Nephron (organoid): ENCODE measurements at regions not wholly inside any gene's neighbourhood (a gene's known extent, or its start where the extent isn't known, plus 50 kb on each side); places are given as distances from the start of the nearest gene placed in this dataset.
"Not testable (repeated sequence)": the region's sequence is repeated elsewhere in the genome, so short reads cannot be mapped to it uniquely, and the experiment has no call there.

Experiments used
- H3K27ac Mint-ChIP-seq, 3 experiments: 2 replicates each; pipeline ENCODE4 v1.8.0; 2020; ENCODE audit warnings: mixed read lengths in 3 of 3, mild to moderate bottlenecking in 2 of 3, moderate library complexity in 1 of 3
- H3K27me3 Mint-ChIP-seq: 2 replicates; pipeline ENCODE4 v1.8.0; 2021; ENCODE audit warnings: low read depth, mild to moderate bottlenecking, moderate library complexity, mixed read lengths
- H3K36me3 Mint-ChIP-seq: 2 replicates; pipeline ENCODE4 v1.8.0; 2020; ENCODE audit warnings: low read depth, mixed read lengths
- H3K4me1 Mint-ChIP-seq: 2 replicates; pipeline ENCODE4 v1.8.0; 2020; ENCODE audit warnings: mixed read lengths
- H3K4me3 Mint-ChIP-seq, 3 experiments: 2 replicates each; pipeline ENCODE4 v1.8.0; 2020; ENCODE audit warnings: mild to moderate bottlenecking in 3 of 3, mixed read lengths in 3 of 3, moderate library complexity in 2 of 3
- H3K9me3 Mint-ChIP-seq: 2 replicates; pipeline ENCODE4 v1.8.0; 2020; ENCODE audit warnings: mixed read lengths
- TF ChIP-seq, protein P1 (sequence below), 3 experiments: fragments of 200-600 bp; sonication (generic); IDR thresholded peaks; one replicate each; pipeline ENCODE4 v1.5.0; 2021; ENCODE audit warnings: antibody characterized with exemption in 3 of 3; ENCODE audit not compliant: unreplicated experiment in 3 of 3

DNA sequence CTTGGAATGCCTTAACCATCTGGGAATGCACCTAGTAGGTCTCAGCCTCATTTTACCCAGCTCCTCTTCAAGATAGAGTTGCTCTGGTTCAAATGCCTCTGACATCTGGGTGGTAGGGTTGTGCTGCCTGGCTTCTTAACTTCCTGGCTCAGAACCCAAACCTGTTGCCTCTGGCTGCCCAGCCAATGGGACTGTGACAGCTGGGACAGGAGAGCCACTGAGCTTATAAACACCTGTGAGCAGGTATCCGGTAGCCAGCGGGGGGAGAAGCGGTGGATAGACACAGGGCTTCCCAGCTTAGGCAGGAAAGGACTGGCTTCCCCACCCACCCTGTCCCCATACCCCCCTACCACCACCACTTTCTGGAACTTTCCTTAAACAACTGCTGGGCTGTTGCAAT, 115.8 kb upstream of the CARD11 start:
- TF ChIP-seq, protein P1, sequence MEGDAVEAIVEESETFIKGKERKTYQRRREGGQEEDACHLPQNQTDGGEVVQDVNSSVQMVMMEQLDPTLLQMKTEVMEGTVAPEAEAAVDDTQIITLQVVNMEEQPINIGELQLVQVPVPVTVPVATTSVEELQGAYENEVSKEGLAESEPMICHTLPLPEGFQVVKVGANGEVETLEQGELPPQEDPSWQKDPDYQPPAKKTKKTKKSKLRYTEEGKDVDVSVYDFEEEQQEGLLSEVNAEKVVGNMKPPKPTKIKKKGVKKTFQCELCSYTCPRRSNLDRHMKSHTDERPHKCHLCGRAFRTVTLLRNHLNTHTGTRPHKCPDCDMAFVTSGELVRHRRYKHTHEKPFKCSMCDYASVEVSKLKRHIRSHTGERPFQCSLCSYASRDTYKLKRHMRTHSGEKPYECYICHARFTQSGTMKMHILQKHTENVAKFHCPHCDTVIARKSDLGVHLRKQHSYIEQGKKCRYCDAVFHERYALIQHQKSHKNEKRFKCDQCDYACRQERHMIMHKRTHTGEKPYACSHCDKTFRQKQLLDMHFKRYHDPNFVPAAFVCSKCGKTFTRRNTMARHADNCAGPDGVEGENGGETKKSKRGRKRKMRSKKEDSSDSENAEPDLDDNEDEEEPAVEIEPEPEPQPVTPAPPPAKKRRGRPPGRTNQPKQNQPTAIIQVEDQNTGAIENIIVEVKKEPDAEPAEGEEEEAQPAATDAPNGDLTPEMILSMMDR (IDR thresholded peaks at IDR 0.05; ENCODE audit: unreplicated experiment in 3 of 3), result no peak
- H3K4me1 Mint-ChIP-seq, result peaks cover 17% of the 10 kb centered on the region
- H3K36me3 Mint-ChIP-seq, result no peaks in the 10 kb centered on the region
- H3K27me3 Mint-ChIP-seq, result peaks cover 16% of the 10 kb centered on the region
- H3K27ac Mint-ChIP-seq, result no peak overlapping the region
- H3K4me3 Mint-ChIP-seq, result no peak overlapping the region
- peaks cover 15% of the 10 kb centered on the region for H3K9me3 Mint-ChIP-seq

DNA sequence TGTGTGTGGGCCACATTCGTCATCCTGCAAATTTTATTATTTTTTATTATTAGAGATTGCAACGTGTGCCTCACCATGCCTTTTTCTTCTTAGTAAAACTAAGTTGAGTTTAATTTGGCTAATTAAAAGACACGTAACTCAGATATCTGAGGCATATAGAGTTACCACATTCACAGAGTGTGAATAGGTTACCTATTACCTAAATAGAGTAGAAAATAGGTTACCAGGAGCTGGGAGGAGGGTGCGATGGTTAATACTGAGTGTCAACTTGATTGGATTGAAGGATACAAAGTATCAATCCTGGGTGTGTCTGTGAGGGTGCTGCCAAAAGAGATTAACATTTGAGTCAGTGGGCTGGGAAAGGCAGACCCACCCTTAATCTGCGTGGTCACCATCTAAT, 116.3 kb upstream of the CARD11 start:
- Mint-ChIP-seq H3K9me3 (peaks cover 11% of the 10 kb centered on the region), H3K27me3 (peaks cover 12% of the 10 kb centered on the region), H3K4me1 (peaks cover 17% of the 10 kb centered on the region)
- H3K36me3 Mint-ChIP-seq, H3K27ac Mint-ChIP-seq, H3K4me3 Mint-ChIP-seq: not testable (repeated sequence)

DNA sequence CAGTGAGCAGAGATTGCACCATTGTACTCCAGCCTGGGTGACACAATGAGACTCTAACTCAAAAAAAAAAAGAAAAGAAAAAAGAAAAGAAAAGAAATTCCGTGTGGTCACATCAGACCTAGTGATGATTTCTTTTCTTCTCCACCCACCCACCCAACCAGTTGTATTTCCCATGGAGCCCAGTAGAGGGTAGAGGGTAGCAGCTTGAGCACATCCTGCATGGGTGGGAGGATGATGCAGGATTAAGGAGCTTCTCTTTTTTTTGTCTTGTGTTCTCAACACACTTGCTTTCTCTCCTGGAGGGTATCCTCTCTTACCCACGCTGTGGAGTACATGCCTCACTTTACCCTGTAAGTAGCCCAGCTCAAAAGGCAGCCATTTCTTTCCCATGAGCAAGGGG, 118.6 kb upstream of the CARD11 start:
- Mint-ChIP-seq H3K4me1 (peaks cover 17% of the 10 kb centered on the region), H3K4me3 (no peak overlapping the region), H3K9me3 (peaks cover 8% of the 10 kb centered on the region), H3K36me3 (no peaks in the 10 kb centered on the region), H3K27ac (no peak overlapping the region), H3K27me3 (peaks cover 14% of the 10 kb centered on the region)
- TF ChIP-seq, protein P1 (IDR thresholded peaks at IDR 0.05; ENCODE audit: unreplicated experiment in 3 of 3), result no peak

DNA sequence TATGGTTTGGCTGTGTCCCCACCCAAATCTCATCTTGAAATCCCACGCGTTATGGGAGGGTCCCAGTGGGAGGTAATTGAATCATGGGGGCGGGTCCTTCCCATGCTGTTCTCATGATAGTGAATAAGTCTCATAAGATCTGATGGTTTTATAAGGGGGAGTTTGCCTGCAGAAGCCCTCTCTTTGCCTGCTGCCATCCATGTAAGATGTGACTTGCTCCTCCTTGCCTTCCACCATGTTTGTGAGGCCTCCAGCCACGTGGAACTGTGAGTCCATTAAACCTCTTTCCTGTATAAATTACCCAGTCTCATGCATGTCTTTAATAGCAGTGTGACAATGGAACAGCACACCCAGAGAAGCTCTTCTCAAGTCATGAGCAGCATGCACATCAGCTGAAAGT, 119.1 kb upstream of the CARD11 start:
- Mint-ChIP-seq H3K4me1 (peaks cover 15% of the 10 kb centered on the region), H3K27me3 (peaks cover 15% of the 10 kb centered on the region)
- H3K9me3 Mint-ChIP-seq, H3K27ac Mint-ChIP-seq, H3K36me3 Mint-ChIP-seq, H3K4me3 Mint-ChIP-seq: not testable (repeated sequence)

DNA sequence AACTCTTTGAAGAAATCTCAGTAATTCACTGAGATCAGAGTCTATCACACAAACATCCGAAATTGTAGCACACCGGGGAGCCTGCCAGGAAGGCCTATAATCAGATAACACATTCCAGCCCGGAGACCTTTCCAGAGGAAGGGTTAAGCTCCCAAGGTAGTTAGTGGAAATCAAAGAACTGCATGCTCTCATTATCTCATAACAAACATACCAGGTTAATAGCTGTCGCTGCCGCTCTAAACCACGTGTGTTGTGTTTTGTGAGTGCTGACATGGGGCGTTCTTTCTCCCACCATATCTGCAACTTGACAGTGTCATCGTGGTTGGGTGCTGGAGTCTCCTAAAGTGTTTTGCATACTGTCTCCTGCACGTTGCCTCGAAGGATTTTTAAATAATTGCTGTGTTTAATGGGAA, 120.7 kb upstream of the CARD11 start:
- peaks cover 6% of the 10 kb centered on the region for H3K4me1 Mint-ChIP-seq
- no peak overlapping the region for H3K4me3 Mint-ChIP-seq
- peaks cover 8% of the 10 kb centered on the region for H3K9me3 Mint-ChIP-seq
- peak overlapping the region; percentile 19 to 58 (median 50) for H3K27ac Mint-ChIP-seq
- H3K27me3 Mint-ChIP-seq, result peaks cover 9% of the 10 kb centered on the region
- TF ChIP-seq, protein P1 (IDR thresholded peaks at IDR 0.05; ENCODE audit: unreplicated experiment in 3 of 3), result no peak
- no peaks in the 10 kb centered on the region for H3K36me3 Mint-ChIP-seq

DNA sequence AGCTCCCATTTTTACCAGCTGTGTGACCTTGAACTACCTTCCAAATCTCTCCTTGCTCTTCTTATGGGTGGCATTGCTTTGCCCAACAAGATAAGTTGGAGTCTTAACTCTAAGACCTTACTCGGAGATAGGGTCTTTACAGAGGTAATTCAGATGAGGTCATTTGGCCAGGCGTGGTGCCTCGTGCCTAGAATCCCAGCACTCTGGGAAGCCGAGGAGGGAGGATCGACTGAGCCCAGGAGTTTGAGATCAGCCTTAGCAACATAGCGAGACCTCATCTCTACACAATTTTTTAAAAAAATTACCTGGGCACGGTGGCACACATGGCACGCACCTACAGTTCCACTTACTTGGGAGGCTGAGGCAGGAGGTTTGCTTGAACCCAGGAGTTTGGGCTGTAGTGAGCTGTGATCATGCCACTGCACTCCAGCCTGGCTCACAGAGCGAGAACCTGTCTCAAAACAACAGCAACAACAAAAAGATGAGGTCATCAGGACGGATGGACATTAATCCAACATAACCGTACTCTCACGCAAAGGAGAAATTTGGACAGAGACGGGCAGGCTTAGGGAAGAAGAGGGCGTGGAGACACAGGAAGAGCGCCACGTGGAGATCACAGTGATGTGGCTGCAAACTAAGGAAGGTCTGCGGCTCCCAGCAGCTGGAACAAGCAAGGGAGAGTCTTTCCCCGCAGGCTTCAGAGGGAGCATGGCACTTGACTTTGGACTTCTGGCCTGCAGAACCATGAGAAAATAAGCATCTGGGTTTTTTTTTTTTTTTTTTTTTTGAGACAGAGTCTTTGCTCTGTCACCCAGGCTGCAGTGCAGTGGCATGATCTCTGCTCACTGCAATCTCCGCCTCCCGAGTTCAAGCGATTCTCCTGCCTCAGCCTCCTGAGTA, 122.3 kb upstream of the CARD11 start:
- Mint-ChIP-seq H3K4me1 (peaks cover 6% of the 10 kb centered on the region), H3K27me3 (peaks cover 14% of the 10 kb centered on the region), H3K9me3 (peaks cover 6% of the 10 kb centered on the region), H3K4me3 (no peak overlapping the region), H3K36me3 (no peaks in the 10 kb centered on the region), H3K27ac (no peak overlapping the region)
- TF ChIP-seq, protein P1 (IDR thresholded peaks at IDR 0.05; ENCODE audit: unreplicated experiment in 3 of 3), result no peak

DNA sequence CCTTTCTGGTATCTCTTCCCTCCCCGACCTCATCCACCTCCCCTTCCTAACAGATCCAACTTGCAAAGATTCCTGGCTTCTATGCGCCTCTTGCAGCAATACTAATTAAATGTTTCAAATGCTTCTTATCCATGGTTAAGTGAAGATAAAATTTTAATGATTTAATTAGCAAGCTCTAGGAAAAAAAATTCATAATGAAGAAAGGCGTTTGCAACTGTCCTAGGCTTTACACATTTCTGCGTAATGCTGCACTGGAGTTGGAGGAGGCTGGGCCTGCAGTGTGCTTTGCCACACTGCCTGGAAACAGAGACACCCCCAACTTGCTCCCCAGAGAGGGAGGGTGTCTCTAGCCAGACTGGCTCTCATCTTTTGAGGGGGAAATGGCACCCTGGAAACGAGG, 123.9 kb upstream of the CARD11 start:
- Mint-ChIP-seq H3K27me3 (peaks cover 14% of the 10 kb centered on the region), H3K4me1 (peaks cover 6% of the 10 kb centered on the region), H3K9me3 (peaks cover 6% of the 10 kb centered on the region), H3K27ac (peak overlapping the region in 1 of 3 experiments; percentile 16), H3K36me3 (peaks cover 4% of the 10 kb centered on the region), H3K4me3 (no peak overlapping the region)
- TF ChIP-seq, protein P1 (IDR thresholded peaks at IDR 0.05; ENCODE audit: unreplicated experiment in 3 of 3), result no peak
